Epithelial cell of proximal tubule (primary cell): ENCODE measurements at regions not wholly inside any gene's neighbourhood (a gene's known extent, or its start where the extent isn't known, plus 50 kb on each side); places are given as distances from the start of the nearest gene placed in this dataset.

Experiments used
- DNase-seq: peaks from one replicate; pipeline ENCODE4 v3.0.0-alpha.2; 2011; ENCODE audit warnings: low read depth
- H3K4me3 ChIP-seq: 2 replicates; pipeline ENCODE4 v1.5.1; 2011; ENCODE audit warnings: low read depth, mild to moderate bottlenecking, low read length
- CTCF ChIP-seq: conservative IDR thresholded peaks from 2 replicates; pipeline ENCODE4 v1.5.1; 2012; ENCODE audit warnings: low read depth, mild to moderate bottlenecking, low read length

- H3K4me3 ChIP-seq: no peak overlapping the region
- DNase-seq: no peak
- TF ChIP-seq CTCF: no peak
These were observed 226.1 kb upstream of the PRKD1 start for GRCh38 chr14:30153717-30154116.

- H3K4me3 ChIP-seq: no peak overlapping the region
- DNase-seq: no peak
- no peak for TF ChIP-seq CTCF
These were observed 228.9 kb upstream of the PRKD1 start for GRCh38 chr14:30156571-30156970.

- H3K4me3 ChIP-seq: no peak overlapping the region
- no peak for DNase-seq
- TF ChIP-seq CTCF: no peak
These were observed 230.7 kb upstream of the PRKD1 start for GRCh38 chr14:30158299-30158698.

GRCh38 chr14:30159374-30159773 lies 231.7 kb upstream of the PRKD1 start:
- no peak overlapping the region for H3K4me3 ChIP-seq
- DNase-seq: no peak
- no peak for TF ChIP-seq CTCF

- no peak overlapping the region for H3K4me3 ChIP-seq
- no peak for TF ChIP-seq CTCF
- no peak for DNase-seq
These were observed 233.0 kb upstream of the PRKD1 start for GRCh38 chr14:30160608-30161007.

GRCh38 chr14:30162066-30162465 lies 234.4 kb upstream of the PRKD1 start:
- no peak overlapping the region for H3K4me3 ChIP-seq

GRCh38 chr14:30165255-30165654 lies 237.6 kb upstream of the PRKD1 start:
- H3K4me3 ChIP-seq: no peak overlapping the region
- no peak for TF ChIP-seq CTCF
- DNase-seq: no peak

More at GRCh38 chr14:30162066-30162465, 234.4 kb upstream of the PRKD1 start:
- DNase-seq: no peak
- no peak for TF ChIP-seq CTCF
